ENCODE measurements at regions not wholly inside any gene's neighbourhood (a gene's known extent, or its start where the extent isn't known, plus 50 kb on each side); places are given as distances from the start of the nearest gene placed in this dataset.

- Mint-ChIP-seq H3K4me3 (no peak overlapping the region), H3K27ac (no peak overlapping the region), H3K36me3 (ENCODE audit: low read depth) (no peaks in the 10 kb centered on the region), H3K9me3 (peaks cover 3% of the 10 kb centered on the region), H3K4me1 (ENCODE audit: low read depth) (no peaks in the 10 kb centered on the region), H3K27me3 (no peaks in the 10 kb centered on the region)
- Histone ChIP-seq H3K27me3 (ENCODE audit: control insufficient read depth in 1 of 2, insufficient read depth in 2 of 2, low read length in 2 of 2) (no peaks in the 10 kb centered on the region), H3K27ac (ENCODE audit: low read depth in 1 of 2, low read length in 2 of 2) (no peak overlapping the region), H3K36me3 (ENCODE audit: insufficient read depth, low read length) (no peaks in the 10 kb centered on the region), H3K9me3 (ENCODE audit: control insufficient read depth in 1 of 2, insufficient read depth in 1 of 2, low read length in 2 of 2) (no peaks in the 10 kb centered on the region), H3K4me3 (ENCODE audit: low read length) (no peak overlapping the region), H3K4me1 (ENCODE audit: insufficient read depth, low read length) (no peaks in the 10 kb centered on the region)
- intact Hi-C loops (cut with DNase I, micrococcal nuclease), result no loop called here
- CTCF ChIA-PET, result no interaction called here
- ATAC-seq (ENCODE audit: poor library complexity) (no peak), DNase-seq (no peak)
- TF ChIP-seq CTCF (IDR thresholded peaks at IDR 0.05), result no peak
- POLR2A ChIA-PET, result no interaction called here
These were observed 945.0 kb upstream of the PCDH20 start for GRCh38 chr13:62360609-62361008.

GRCh38 chr13:62358646-62358932 is 942.9 kb upstream of the PCDH20 start:
- no peaks in the 10 kb centered on the region for H3K4me1 ChIP-seq (ENCODE audit: insufficient read depth, low read length)
- H3K4me3 ChIP-seq (ENCODE audit: low read length), result no peak overlapping the region
- intact Hi-C loops (cut with DNase I, micrococcal nuclease), result no loop called here
- Mint-ChIP-seq H3K27ac (no peak overlapping the region), H3K27me3 (no peaks in the 10 kb centered on the region), H3K9me3 (peaks cover 3% of the 10 kb centered on the region), H3K36me3 (ENCODE audit: low read depth) (no peaks in the 10 kb centered on the region), H3K4me1 (ENCODE audit: low read depth) (no peaks in the 10 kb centered on the region), H3K4me3 (no peak overlapping the region)
- no peaks in the 10 kb centered on the region for H3K9me3 ChIP-seq (ENCODE audit: control insufficient read depth in 1 of 2, insufficient read depth in 1 of 2, low read length in 2 of 2)
- ChIA-PET POLR2A (no interaction called here), CTCF (no interaction called here)
- no peaks in the 10 kb centered on the region for H3K27me3 ChIP-seq (ENCODE audit: control insufficient read depth in 1 of 2, insufficient read depth in 2 of 2, low read length in 2 of 2)
- H3K27ac ChIP-seq (ENCODE audit: low read depth in 1 of 2, low read length in 2 of 2), result no peak overlapping the region
- H3K36me3 ChIP-seq (ENCODE audit: insufficient read depth, low read length), result no peaks in the 10 kb centered on the region
- ATAC-seq (ENCODE audit: poor library complexity), result no peak
- DNase-seq, result no peak
- TF ChIP-seq CTCF (IDR thresholded peaks at IDR 0.05), result no peak

- no peak for ATAC-seq (ENCODE audit: poor library complexity)
- no peak for DNase-seq
- no peaks in the 10 kb centered on the region for H3K4me1 Mint-ChIP-seq (ENCODE audit: low read depth)
- H3K36me3 Mint-ChIP-seq (ENCODE audit: low read depth), result no peaks in the 10 kb centered on the region
- no peak overlapping the region for H3K4me3 Mint-ChIP-seq
- Histone ChIP-seq H3K9me3 (ENCODE audit: control insufficient read depth in 1 of 2, insufficient read depth in 1 of 2, low read length in 2 of 2) (no peaks in the 10 kb centered on the region), H3K27me3 (ENCODE audit: control insufficient read depth in 1 of 2, insufficient read depth in 2 of 2, low read length in 2 of 2) (no peaks in the 10 kb centered on the region), H3K4me1 (ENCODE audit: insufficient read depth, low read length) (no peaks in the 10 kb centered on the region), H3K36me3 (ENCODE audit: insufficient read depth, low read length) (no peaks in the 10 kb centered on the region), H3K27ac (ENCODE audit: low read depth in 1 of 2, low read length in 2 of 2) (no peak overlapping the region), H3K4me3 (ENCODE audit: low read length) (no peak overlapping the region)
- intact Hi-C loops (cut with DNase I, micrococcal nuclease), result no loop called here
- ChIA-PET POLR2A (no interaction called here), CTCF (no interaction called here)
- TF ChIP-seq CTCF (IDR thresholded peaks at IDR 0.05), result no peak
- no peaks in the 10 kb centered on the region for H3K27me3 Mint-ChIP-seq
- peaks cover 3% of the 10 kb centered on the region for H3K9me3 Mint-ChIP-seq
- no peak overlapping the region for H3K27ac Mint-ChIP-seq
These were observed 942.4 kb upstream of the PCDH20 start for GRCh38 chr13:62357887-62358645.
